Brain pericyte (primary cell): ENCODE measurements at regions not wholly inside any gene's neighbourhood (a gene's known extent, or its start where the extent isn't known, plus 50 kb on each side); places are given as distances from the start of the nearest gene placed in this dataset.

ENCODE experiments used
- DNase-seq: peaks from one replicate; pipeline ENCODE4 v3.0.0-alpha.2; 2012; ENCODE audit warnings: low read depth, low spot score

- DNase-seq: no peak
Measured at GRCh38 chr5:142434322-142434612, 109.4 kb upstream of the SPRY4 start.

GRCh38 chr5:142433526-142434321 lies 108.9 kb upstream of the SPRY4 start:
- DNase-seq: no peak

- no peak for DNase-seq
Measured at GRCh38 chr5:142432961-142433360, 108.1 kb upstream of the SPRY4 start.

DNA sequence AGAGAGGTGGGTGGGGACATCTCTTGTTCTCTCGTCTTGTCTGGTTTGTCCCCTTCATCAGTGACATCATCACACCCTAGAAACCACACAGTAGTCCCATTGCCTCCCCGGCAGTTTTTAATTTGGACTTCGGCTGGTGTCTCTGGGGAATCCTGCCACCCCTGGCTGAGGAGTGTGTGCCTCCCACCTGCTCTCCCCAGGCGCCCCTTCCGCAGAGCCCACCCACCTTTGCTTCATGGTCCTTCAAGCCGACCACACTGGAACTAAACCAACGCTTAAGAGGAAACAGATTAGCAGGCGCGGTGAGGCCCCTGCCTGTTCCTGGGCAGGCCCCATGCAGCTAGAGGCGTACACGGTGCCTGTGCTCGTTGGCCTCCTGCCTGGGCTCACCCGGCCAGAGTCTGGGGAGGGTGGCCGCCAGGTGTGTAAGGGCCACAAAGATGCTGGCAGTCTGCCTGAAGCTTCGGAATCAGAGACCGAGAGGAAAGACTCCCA lies 107.6 kb upstream of the SPRY4 start:
- DNase-seq: no peak

DNA sequence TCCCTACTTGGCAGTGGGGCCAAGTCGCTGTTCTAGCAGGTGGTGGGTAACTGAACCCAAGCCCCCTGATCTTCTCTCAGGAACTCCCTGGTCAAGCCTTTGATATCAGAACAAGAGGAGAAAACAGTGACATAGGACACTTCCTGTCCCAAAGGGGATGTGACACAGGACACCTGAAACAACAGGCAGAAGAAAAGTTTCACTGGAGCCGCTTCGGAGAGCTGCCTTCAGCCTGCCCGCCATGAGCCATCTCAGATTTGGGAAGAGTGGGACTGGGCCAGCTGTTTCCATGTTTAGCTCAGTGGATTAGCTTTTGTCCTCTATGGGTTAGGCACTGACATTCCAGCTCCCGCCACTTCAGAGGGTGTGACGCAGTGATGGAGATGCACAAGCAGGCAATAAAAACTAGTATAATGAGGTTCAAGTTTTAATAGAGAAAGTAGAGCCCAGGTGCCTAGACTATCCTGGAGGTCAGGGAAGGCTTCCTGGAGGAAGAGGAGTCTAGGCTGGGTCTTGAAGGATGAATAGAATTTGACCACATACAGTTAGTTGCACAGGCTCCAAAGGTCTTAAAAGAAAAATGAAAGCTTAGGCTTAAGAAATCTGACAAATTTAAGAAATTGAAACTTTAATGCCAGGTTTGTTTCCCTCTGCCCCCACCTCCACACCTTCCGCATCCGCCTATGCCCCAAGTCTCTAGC lies 104.1 kb upstream of the SPRY4 start:
- no peak for DNase-seq

- no peak for DNase-seq
Measured at GRCh38 chr5:142428036-142428772, 103.4 kb upstream of the SPRY4 start.

- no peak for DNase-seq
Measured at GRCh38 chr5:142427529-142427928, 102.7 kb upstream of the SPRY4 start.

DNA sequence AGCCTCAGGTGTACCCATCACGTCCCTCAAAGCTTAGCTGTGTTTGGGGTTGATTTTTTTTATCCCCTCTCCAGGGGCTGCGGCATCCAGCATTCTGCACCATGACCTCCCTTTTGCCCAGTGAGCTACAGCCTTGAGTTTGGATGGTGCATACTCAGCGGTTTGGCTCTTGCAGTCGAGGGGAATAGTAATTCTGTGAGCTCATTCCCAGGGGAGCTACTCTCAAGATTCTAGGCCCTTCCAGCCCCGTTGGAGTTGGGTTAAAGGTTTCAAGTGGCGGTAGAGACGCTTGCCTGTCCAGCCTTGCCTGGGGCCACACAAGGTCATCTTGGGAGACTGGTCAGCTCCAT lies 102.2 kb upstream of the SPRY4 start:
- peak; percentile 57 for DNase-seq

- peak; percentile 75 for DNase-seq
Measured at GRCh38 chr5:142426129-142427014, 101.6 kb upstream of the SPRY4 start.

GRCh38 chr5:142425286-142426065 lies 100.7 kb upstream of the SPRY4 start:
- DNase-seq: no peak

- DNase-seq: no peak
Measured at GRCh38 chr5:142422429-142422828, 97.6 kb upstream of the SPRY4 start.

- DNase-seq: no peak
Measured at GRCh38 chr5:142421621-142422397, 97.0 kb upstream of the SPRY4 start.

GRCh38 chr5:142421228-142421617 lies 96.4 kb upstream of the SPRY4 start:
- no peak for DNase-seq

DNA sequence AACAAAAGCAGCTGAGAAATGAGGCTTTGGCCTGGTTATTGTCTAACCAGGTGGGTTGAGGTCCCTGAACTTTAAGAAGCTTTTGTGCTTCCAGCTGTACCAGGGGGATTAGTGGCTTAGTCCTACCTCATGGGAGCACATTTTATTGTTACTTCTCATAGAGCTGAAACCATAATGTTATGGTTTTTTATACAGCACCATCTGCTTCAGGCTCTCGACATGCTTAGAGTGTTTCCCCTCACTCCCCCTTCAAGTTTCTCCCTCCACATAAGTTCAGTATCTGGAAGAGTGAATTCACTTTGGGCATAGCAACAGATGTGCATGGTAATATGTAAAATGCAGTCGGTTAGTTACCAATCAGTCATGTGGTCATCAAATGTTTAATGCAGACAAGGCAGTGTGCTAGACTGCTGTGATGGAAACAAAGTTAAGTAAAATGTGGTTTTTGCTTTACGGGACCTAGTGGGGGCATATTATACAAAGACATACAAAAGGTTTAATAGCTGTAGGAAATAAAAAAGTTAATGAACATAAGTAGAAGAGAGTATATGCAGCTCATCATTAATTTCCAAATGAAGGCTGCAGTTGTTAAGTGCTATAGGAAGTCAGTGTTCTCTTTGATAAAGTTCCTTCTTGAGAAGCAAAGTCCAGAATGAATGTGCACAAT lies 95.9 kb upstream of the SPRY4 start:
- DNase-seq: no peak

DNA sequence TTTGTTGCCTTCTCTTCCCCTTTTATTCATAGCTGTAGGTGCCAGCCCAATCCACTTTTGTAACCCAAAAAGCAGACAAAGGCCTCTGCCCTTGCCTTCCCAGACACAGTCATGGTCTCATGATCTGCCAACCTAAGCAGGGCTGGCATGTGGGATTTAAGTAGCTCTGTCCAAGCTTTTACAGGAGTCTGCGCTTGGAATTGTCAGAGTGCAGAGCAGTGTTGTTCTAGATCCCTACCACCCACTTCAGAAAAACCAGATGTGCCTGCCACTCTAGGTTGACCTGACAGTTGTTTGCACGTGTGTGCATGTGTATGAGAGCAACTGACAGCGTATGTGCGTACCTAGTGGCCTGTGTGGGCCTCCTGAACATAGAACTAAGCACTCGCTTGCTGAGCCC lies 87.8 kb upstream of the SPRY4 start:
- no peak for DNase-seq

DNA sequence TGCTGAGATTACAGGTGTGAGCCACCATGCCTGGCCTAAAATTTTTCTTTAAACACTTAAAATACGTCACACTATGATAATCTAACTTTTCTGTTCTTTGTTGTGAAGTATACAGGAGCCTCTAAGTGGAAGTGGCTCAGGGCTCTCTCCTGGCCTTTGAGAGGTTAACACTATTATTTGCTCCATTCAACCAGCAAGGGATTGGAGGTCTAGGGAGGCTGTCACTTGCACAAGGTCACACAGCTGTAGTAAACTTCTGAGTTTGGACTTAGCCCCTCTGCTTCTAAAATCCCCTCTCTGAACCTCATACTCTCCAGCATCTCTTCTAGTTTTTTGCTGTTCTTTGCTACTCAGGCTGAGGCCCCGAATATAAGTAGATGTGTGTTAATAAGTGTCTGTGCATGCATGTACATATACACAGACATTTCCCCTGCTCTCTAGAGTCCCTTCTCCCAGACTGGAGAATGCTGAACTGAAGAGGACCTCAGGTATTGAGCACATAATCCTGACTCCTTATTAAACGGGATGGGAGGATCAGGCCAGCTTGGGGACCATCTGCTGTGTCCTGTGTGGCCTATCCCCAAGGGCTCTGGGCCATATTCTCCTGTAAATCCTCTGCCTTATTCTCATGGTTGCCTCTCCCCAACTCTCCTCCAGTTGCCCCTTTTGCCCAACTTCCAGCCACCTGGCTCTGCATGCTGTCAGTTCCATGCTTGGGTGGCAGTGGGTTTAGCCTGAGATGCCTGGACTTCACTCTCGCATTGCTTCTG lies 87.0 kb upstream of the SPRY4 start:
- no peak for DNase-seq

DNA sequence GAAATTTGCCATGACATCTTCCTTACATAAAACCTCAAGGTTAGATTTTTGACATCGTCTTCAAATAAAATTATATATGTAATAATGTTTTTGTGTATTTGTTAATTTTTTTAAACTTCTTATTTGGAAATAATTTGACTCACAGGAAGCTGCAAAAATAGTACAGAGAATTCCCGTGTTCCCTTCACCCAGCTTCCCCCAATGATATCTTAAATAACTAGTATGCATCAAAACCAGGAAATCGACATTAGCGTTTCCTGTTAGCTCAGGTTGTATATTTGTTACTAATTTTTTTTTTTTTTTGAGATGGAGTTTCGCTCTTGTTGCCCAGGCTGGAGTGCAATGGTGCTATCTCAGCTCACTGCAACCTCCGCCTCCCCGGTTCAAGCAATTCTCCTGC lies 86.3 kb upstream of the SPRY4 start:
- no peak for DNase-seq

DNA sequence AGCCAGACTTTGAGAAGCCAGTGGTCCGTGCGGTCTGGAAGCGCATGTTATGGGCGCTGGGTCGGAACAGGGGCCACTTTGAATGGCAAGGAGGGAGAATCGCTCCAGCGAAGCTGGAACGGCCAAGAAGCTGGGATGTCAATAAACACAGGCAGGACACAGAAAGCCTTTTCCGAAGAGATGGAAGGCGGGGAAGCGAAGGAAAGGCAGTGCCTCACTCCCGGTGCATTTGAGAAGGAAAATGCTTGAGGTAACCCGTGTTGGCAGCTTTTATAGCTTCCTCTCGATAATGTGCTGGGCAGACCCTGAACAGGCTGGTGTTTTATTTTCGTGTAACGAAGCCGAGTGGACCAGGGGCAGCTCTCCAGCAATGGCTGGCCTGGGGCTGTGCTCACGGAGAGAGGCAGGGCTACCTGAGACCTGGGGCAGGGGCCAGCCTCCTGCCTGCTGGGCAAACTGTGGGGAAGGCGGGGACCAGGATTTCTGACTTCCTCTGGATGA lies 84.2 kb upstream of the SPRY4 start:
- no peak for DNase-seq

- DNase-seq: no peak
Measured at GRCh38 chr5:142408536-142408935, 83.7 kb upstream of the SPRY4 start.
